SU-DHL-6 (cell line): ENCODE measurements at regions not wholly inside any gene's neighbourhood (a gene's known extent, or its start where the extent isn't known, plus 50 kb on each side); places are given as distances from the start of the nearest gene placed in this dataset.

Source experiments
- CTCF ChIP-seq: fragments of 200-600 bp; sonication (generic); IDR thresholded peaks from one replicate; pipeline ENCODE4 v1.5.1; 2017; ENCODE audit warnings: antibody characterized with exemption, mild to moderate bottlenecking, low read length, moderate library complexity; ENCODE audit not compliant: insufficient read depth, poor library complexity, severe bottlenecking
- EZH2phosphoT487 ChIP-seq: fragments of 200-600 bp; sonication (generic), shearing (Covaris generic); conservative IDR thresholded peaks from 2 replicates; pipeline ENCODE4 v1.6.1; 2018; ENCODE audit warnings: mild to moderate bottlenecking, antibody characterized with exemption, low read length, moderate library complexity, mixed read lengths

DNA sequence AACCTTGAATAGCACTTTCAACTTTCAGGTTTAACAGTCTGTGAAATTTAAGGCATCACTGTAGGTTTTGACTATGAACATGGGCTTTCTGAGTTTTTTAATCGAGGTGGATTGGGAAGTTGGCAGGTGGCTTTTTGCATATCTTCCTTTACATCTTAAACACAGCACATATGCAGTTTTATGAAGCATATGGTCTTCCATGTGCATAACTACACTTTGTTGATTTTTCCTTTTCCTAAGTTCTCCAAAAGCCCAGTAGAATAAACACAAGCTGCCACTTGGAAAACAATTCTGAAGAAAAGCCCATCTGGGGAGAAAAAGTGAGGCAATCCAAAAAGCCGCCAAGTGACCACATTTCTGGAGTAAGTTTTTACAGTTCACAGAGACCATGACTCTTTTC, 236.5 kb upstream of the IL12B start:
- no peak for TF ChIP-seq EZH2phosphoT487
- TF ChIP-seq CTCF, result no peak
